ENCODE measurements at regions not wholly inside any gene's neighbourhood (a gene's known extent, or its start where the extent isn't known, plus 50 kb on each side); places are given as distances from the start of the nearest gene placed in this dataset.

- no peak for TF ChIP-seq EZH2phosphoT487 (IDR thresholded peaks at IDR 0.05; ENCODE audit: low read length)
- Histone ChIP-seq H3K79me2 (ENCODE audit: low read length) (no peaks in the 10 kb centered on the region), H3K9ac (ENCODE audit: low read length) (no peak overlapping the region), H3K4me2 (ENCODE audit: low read depth, low read length) (no peak overlapping the region), H3K4me3 (ENCODE audit: low read length) (no peak overlapping the region), H3K9me3 (replicated peaks; ENCODE audit: insufficient read depth, low read length) (no peaks in the 10 kb centered on the region), H3K4me1 (ENCODE audit: low read length) (peaks cover 15% of the 10 kb centered on the region), H3K36me3 (replicated peaks; ENCODE audit: insufficient read depth, low read length) (no peaks in the 10 kb centered on the region), H4K20me1 (ENCODE audit: insufficient read depth, low read length) (no peaks in the 10 kb centered on the region), H3K27ac (ENCODE audit: low read length) (no peak overlapping the region), H3F3A (ENCODE audit: insufficient read depth, low read length) (peaks cover 8% of the 10 kb centered on the region), H3K9me2 (replicated peaks; ENCODE audit: insufficient read depth, low read length) (no peaks in the 10 kb centered on the region), H3K27me3 (replicated peaks; ENCODE audit: insufficient read depth, low read length) (peaks cover 41% of the 10 kb centered on the region), H2AFZ (ENCODE audit: low read length) (no peak overlapping the region)
- DNase-seq, result no peak
These were observed 77.9 kb upstream of the ZBTB18 start for GRCh38 chr1:243973169-243973568.

DNA sequence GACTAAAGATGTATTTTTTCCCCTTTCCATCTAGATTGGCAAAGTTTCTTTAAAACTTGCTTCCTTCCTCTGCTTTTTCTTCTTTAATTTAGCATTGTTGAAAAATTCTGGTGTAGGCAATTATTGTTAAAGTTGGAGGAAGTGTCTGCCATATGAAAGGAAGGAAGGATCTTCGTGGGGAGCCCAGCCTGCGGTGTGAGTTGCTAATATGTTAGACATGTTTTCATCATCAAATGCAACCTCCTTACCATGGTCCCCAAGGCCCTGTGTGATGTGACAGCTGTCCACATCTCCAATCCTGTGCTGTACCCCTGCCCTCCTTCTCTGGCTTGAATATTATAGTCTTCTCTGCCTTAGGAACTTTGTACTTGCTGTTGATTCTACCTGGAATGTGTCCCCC is 81.0 kb upstream of the ZBTB18 start:
- Histone ChIP-seq H3K4me2 (ENCODE audit: low read depth, low read length) (no peak overlapping the region), H3K9me3 (replicated peaks; ENCODE audit: insufficient read depth, low read length) (no peaks in the 10 kb centered on the region), H3K9ac (ENCODE audit: low read length) (no peak overlapping the region)

GRCh38 chr1:243968413-243968812 is 82.7 kb upstream of the ZBTB18 start:
- no peaks in the 10 kb centered on the region for H3K4me1 ChIP-seq (ENCODE audit: low read length)
- H3F3A ChIP-seq (ENCODE audit: insufficient read depth, low read length), result no peaks in the 10 kb centered on the region
- no peaks in the 10 kb centered on the region for H3K9me3 ChIP-seq (replicated peaks; ENCODE audit: insufficient read depth, low read length)
- TF ChIP-seq EZH2 (optimal IDR thresholded peaks at IDR 0.05; ENCODE audit: low read depth, low read length), result no peak
- TF ChIP-seq, protein P1, sequence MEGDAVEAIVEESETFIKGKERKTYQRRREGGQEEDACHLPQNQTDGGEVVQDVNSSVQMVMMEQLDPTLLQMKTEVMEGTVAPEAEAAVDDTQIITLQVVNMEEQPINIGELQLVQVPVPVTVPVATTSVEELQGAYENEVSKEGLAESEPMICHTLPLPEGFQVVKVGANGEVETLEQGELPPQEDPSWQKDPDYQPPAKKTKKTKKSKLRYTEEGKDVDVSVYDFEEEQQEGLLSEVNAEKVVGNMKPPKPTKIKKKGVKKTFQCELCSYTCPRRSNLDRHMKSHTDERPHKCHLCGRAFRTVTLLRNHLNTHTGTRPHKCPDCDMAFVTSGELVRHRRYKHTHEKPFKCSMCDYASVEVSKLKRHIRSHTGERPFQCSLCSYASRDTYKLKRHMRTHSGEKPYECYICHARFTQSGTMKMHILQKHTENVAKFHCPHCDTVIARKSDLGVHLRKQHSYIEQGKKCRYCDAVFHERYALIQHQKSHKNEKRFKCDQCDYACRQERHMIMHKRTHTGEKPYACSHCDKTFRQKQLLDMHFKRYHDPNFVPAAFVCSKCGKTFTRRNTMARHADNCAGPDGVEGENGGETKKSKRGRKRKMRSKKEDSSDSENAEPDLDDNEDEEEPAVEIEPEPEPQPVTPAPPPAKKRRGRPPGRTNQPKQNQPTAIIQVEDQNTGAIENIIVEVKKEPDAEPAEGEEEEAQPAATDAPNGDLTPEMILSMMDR (IDR thresholded peaks at IDR 0.05; ENCODE audit: low read length), result no peak
- TF ChIP-seq EZH2phosphoT487 (IDR thresholded peaks at IDR 0.05; ENCODE audit: low read length), result no peak
- H3K27ac ChIP-seq (ENCODE audit: low read length), result no peak overlapping the region
- H2AFZ ChIP-seq (ENCODE audit: low read length), result no peak overlapping the region
- no peak overlapping the region for H3K4me2 ChIP-seq (ENCODE audit: low read depth, low read length)
- DNase-seq, result no peak
- H3K79me2 ChIP-seq (ENCODE audit: low read length), result no peaks in the 10 kb centered on the region
- no peaks in the 10 kb centered on the region for H3K36me3 ChIP-seq (replicated peaks; ENCODE audit: insufficient read depth, low read length)
- H3K27me3 ChIP-seq (replicated peaks; ENCODE audit: insufficient read depth, low read length), result peaks cover 10% of the 10 kb centered on the region; the same call in 1 of the 2 replicates
- H4K20me1 ChIP-seq (ENCODE audit: insufficient read depth, low read length), result no peaks in the 10 kb centered on the region
- H3K9ac ChIP-seq (ENCODE audit: low read length), result no peak overlapping the region
- no peak overlapping the region for H3K4me3 ChIP-seq (ENCODE audit: low read length)
- no peaks in the 10 kb centered on the region for H3K9me2 ChIP-seq (replicated peaks; ENCODE audit: insufficient read depth, low read length)

More for the DNA sequence above, 81.0 kb upstream of the ZBTB18 start:
- Histone ChIP-seq H3K36me3 (replicated peaks; ENCODE audit: insufficient read depth, low read length) (no peaks in the 10 kb centered on the region), H3K27me3 (replicated peaks; ENCODE audit: insufficient read depth, low read length) (peaks cover 25% of the 10 kb centered on the region), H3K9me2 (replicated peaks; ENCODE audit: insufficient read depth, low read length) (no peaks in the 10 kb centered on the region), H4K20me1 (ENCODE audit: insufficient read depth, low read length) (no peaks in the 10 kb centered on the region), H3K79me2 (ENCODE audit: low read length) (no peaks in the 10 kb centered on the region), H2AFZ (ENCODE audit: low read length) (no peak overlapping the region), H3K4me1 (ENCODE audit: low read length) (no peaks in the 10 kb centered on the region), H3F3A (ENCODE audit: insufficient read depth, low read length) (no peaks in the 10 kb centered on the region), H3K27ac (ENCODE audit: low read length) (no peak overlapping the region), H3K4me3 (ENCODE audit: low read length) (no peak overlapping the region)
- no peak for DNase-seq
- TF ChIP-seq, protein P1 (IDR thresholded peaks at IDR 0.05; ENCODE audit: low read length), result no peak
- TF ChIP-seq EZH2phosphoT487 (IDR thresholded peaks at IDR 0.05; ENCODE audit: low read length), result no peak
- no peak for TF ChIP-seq EZH2 (optimal IDR thresholded peaks at IDR 0.05; ENCODE audit: low read depth, low read length)

- H3K27ac ChIP-seq (ENCODE audit: low read length), result no peak overlapping the region
- no peaks in the 10 kb centered on the region for H3K36me3 ChIP-seq (replicated peaks; ENCODE audit: insufficient read depth, low read length)
- H3K9ac ChIP-seq (ENCODE audit: low read length), result no peak overlapping the region
- H3K27me3 ChIP-seq (replicated peaks; ENCODE audit: insufficient read depth, low read length), result no peaks in the 10 kb centered on the region; the same call in 1 of the 2 replicates
- H3K4me3 ChIP-seq (ENCODE audit: low read length), result no peak overlapping the region
- no peak overlapping the region for H2AFZ ChIP-seq (ENCODE audit: low read length)
- no peaks in the 10 kb centered on the region for H3K9me3 ChIP-seq (replicated peaks; ENCODE audit: insufficient read depth, low read length)
- H3K79me2 ChIP-seq (ENCODE audit: low read length), result no peaks in the 10 kb centered on the region
- H3F3A ChIP-seq (ENCODE audit: insufficient read depth, low read length), result no peaks in the 10 kb centered on the region
- no peaks in the 10 kb centered on the region for H3K9me2 ChIP-seq (replicated peaks; ENCODE audit: insufficient read depth, low read length)
- no peak for DNase-seq
- H4K20me1 ChIP-seq (ENCODE audit: insufficient read depth, low read length), result no peaks in the 10 kb centered on the region
- H3K4me1 ChIP-seq (ENCODE audit: low read length), result no peaks in the 10 kb centered on the region
- no peak overlapping the region for H3K4me2 ChIP-seq (ENCODE audit: low read depth, low read length)
- TF ChIP-seq EZH2phosphoT487 (IDR thresholded peaks at IDR 0.05; ENCODE audit: low read length) (no peak), EZH2 (optimal IDR thresholded peaks at IDR 0.05; ENCODE audit: low read depth, low read length) (no peak)
- TF ChIP-seq, protein P1 (IDR thresholded peaks at IDR 0.05; ENCODE audit: low read length), result no peak
These were observed 86.2 kb upstream of the ZBTB18 start for GRCh38 chr1:243964915-243965314.

Measured in MM.1S (cell line).